A673 (cell line): ENCODE measurements at regions not wholly inside any gene's neighbourhood (a gene's known extent, or its start where the extent isn't known, plus 50 kb on each side); places are given as distances from the start of the nearest gene placed in this dataset.

ENCODE experiments used
- BruUV-seq: library from RNA; stranded (reverse); fragments of 400-500 nt; replicated peaks from 2 replicates; lab custom pipeline; 2021; lab: Mats Ljungman, UMichigan
- CTCF ChIA-PET: fragments of 300-600 bp; sonication (Branson Sonifier 250); formaldehyde crosslinking; loops from one replicate; lab custom pipeline; 2022; ENCODE audit warnings: antibody characterized with exemption; lab: Charles Lee
- POLR2A ChIA-PET: fragments of 300-600 bp; sonication (Branson Sonifier 250); formaldehyde crosslinking; loops from one replicate; lab custom pipeline; 2022; ENCODE audit warnings: antibody characterized with exemption; ENCODE audit not compliant: low non-redundant PET; lab: Charles Lee
- DNase-seq: peaks from one replicate; pipeline ENCODE4 v3.0.0-alpha.2; 2015; ENCODE audit warnings: low spot score
- H3K27ac ChIP-seq: fragments of 200-600 bp; sonication (generic); 2 replicates; pipeline ENCODE4 v1.5.1; 2016; ENCODE audit warnings: mixed run types, low read depth, mild to moderate bottlenecking, mixed read lengths, antibody characterized with exemption, low read length; ENCODE audit not compliant: poor library complexity, severe bottlenecking
- H3K27me3 ChIP-seq: fragments of 200-600 bp; sonication (generic); replicated peaks from 2 replicates; pipeline ENCODE4 v1.6.1; 2017; ENCODE audit warnings: mixed run types, low read depth, mild to moderate bottlenecking, mixed read lengths, antibody characterized with exemption, low read length; ENCODE audit not compliant: insufficient read depth, poor library complexity
- H3K36me3 ChIP-seq: fragments of 200-600 bp; sonication (generic); 2 replicates; pipeline ENCODE4 v1.6.1; 2016; ENCODE audit warnings: mixed run types, mild to moderate bottlenecking, mixed read lengths, antibody characterized with exemption, low read length; ENCODE audit not compliant: insufficient read depth, poor library complexity, severe bottlenecking
- H3K4me1 ChIP-seq: fragments of 200-600 bp; sonication (generic); 2 replicates; pipeline ENCODE4 v1.6.1; 2017; ENCODE audit warnings: mixed run types, mild to moderate bottlenecking, mixed read lengths, antibody characterized with exemption, low read length; ENCODE audit not compliant: insufficient read depth, poor library complexity, severe bottlenecking
- H3K4me3 ChIP-seq: fragments of 200-600 bp; sonication (generic); 2 replicates; pipeline ENCODE4 v1.5.1; 2016; ENCODE audit warnings: low read depth, mixed run types, mild to moderate bottlenecking, mixed read lengths, low read length; ENCODE audit not compliant: poor library complexity, severe bottlenecking
- H3K9me3 ChIP-seq: fragments of 200-600 bp; sonication (generic); 2 replicates; pipeline ENCODE4 v1.6.1; 2016; ENCODE audit warnings: mixed run types, low read depth, mild to moderate bottlenecking, mixed read lengths, antibody characterized with exemption, low read length; ENCODE audit not compliant: poor library complexity, severe bottlenecking
- EZH2 ChIP-seq: fragments of 200-600 bp; sonication (generic); IDR thresholded peaks from 2 replicates; pipeline ENCODE4 v1.6.1; 2017; ENCODE audit warnings: borderline replicate concordance, low read depth, mild to moderate bottlenecking, mixed read lengths, antibody characterized with exemption, low read length; ENCODE audit not compliant: poor library complexity, severe bottlenecking
- intact Hi-C: fragments of 100-400 bp; cut with micrococcal nuclease; formaldehyde crosslinking; loops from one replicate; pipeline ENCODE4 v1.10.0; 2022; ENCODE audit not compliant: unreplicated experiment
- TF ChIP-seq, protein P1 (sequence below): fragments of 300-800, 200-600 bp; sonication (generic); conservative IDR thresholded peaks from 2 replicates; pipeline ENCODE4 v1.5.1; 2017; ENCODE audit warnings: low read depth, mild to moderate bottlenecking, antibody characterized with exemption, low read length, moderate library complexity, mixed read lengths

DNA sequence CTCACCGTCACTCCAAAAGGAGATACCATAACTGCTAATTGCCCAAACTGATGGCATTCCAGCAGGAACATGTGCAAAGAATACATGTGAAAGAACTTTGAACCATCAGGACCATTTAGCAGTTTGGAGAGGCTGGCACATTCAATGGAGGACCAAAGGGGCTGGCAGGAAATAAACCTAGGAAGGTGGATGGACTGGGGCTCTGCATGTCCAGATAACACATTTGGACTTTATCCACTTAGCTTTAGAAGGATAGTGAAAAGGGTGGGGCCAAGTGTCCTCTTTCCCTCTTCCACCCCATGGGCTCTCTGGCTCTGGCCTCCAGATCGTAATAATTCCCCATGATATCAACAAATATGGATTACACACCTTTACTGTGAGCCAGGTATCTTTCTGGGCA lies 58.8 kb upstream of the CALM2 start:
- Histone ChIP-seq H3K27ac (no peak overlapping the region), H3K27me3 (no peaks in the 10 kb centered on the region), H3K36me3 (no peaks in the 10 kb centered on the region), H3K4me1 (peaks cover 13% of the 10 kb centered on the region), H3K9me3 (no peaks in the 10 kb centered on the region), H3K4me3 (no peak overlapping the region)
- CTCF ChIA-PET, result no interaction called here
- POLR2A ChIA-PET, result no interaction called here
- intact Hi-C loops, result no loop called here
- TF ChIP-seq EZH2, result no peak
- TF ChIP-seq, protein P1, sequence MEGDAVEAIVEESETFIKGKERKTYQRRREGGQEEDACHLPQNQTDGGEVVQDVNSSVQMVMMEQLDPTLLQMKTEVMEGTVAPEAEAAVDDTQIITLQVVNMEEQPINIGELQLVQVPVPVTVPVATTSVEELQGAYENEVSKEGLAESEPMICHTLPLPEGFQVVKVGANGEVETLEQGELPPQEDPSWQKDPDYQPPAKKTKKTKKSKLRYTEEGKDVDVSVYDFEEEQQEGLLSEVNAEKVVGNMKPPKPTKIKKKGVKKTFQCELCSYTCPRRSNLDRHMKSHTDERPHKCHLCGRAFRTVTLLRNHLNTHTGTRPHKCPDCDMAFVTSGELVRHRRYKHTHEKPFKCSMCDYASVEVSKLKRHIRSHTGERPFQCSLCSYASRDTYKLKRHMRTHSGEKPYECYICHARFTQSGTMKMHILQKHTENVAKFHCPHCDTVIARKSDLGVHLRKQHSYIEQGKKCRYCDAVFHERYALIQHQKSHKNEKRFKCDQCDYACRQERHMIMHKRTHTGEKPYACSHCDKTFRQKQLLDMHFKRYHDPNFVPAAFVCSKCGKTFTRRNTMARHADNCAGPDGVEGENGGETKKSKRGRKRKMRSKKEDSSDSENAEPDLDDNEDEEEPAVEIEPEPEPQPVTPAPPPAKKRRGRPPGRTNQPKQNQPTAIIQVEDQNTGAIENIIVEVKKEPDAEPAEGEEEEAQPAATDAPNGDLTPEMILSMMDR, result no peak
- BruUV-seq, result no TSS peak
- DNase-seq, result no peak

DNA sequence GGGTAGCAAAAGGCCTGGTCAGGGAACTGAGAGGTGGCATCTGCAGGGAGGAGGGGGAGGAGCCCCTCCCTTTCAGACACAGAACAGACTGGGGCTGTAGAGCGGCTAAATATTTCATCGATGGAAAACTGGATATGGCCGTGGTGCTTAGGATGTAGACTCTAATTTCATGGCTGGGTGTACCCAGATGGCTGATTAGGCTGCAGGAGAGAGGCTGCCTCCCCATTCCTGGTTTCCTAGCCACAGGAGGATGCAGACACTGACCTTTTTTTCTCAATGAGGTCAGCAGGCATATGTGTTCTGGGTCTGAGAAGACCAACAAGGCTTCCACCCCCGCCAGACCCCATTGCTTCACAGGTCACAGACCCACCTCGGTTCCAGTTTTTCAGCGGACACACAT lies 58.1 kb upstream of the CALM2 start:
- no peak for TF ChIP-seq EZH2
- TF ChIP-seq, protein P1, result no peak

DNA sequence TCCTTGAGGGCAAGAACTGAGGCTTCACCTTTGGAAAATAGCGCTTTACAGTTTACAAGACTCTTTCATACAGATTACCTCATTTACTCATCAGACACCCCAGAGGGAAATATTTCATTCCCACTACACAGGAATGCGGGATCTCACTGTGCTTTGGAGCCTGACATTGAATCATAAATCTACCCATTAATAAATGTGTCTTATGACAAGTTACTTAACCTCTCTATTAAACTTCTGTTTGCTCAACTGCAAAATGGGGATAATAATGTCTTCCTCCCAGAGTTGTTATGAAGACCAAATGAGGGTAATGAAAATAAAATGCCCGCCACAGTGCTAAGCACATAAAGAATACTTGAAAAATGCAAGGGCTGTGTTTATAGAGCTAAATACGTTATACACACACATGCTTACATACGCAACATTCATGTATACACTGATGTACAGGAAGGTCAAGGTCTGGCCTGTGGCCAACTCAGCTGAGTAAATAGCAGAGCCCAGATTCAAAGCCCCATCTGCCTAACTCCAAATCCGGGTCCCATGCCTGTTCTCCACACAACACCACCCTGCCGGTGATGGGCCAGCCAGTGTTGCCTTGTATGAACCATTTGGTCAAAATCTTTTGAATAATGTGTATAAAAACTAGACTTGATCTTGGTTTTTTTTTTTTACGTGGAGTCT lies 56.6 kb upstream of the CALM2 start:
- intact Hi-C loops, result no loop called here
- DNase-seq, result no peak
- H3K4me1 ChIP-seq, result no peaks in the 10 kb centered on the region
- H3K27ac ChIP-seq, result no peak overlapping the region
- H3K27me3 ChIP-seq, result no peaks in the 10 kb centered on the region
- no peak for TF ChIP-seq EZH2
- POLR2A ChIA-PET, result no interaction called here
- CTCF ChIA-PET, result no interaction called here
- no TSS peak for BruUV-seq
- H3K9me3 ChIP-seq, result no peaks in the 10 kb centered on the region
- H3K4me3 ChIP-seq, result no peak overlapping the region
- no peaks in the 10 kb centered on the region for H3K36me3 ChIP-seq

More for the DNA sequence above, 58.1 kb upstream of the CALM2 start:
- no peak overlapping the region for H3K27ac ChIP-seq
- H3K27me3 ChIP-seq, result no peaks in the 10 kb centered on the region
- peaks cover 10% of the 10 kb centered on the region for H3K4me1 ChIP-seq
- ChIA-PET POLR2A (no interaction called here), CTCF (no interaction called here)
- no TSS peak for BruUV-seq
- intact Hi-C loops, result no loop called here
- no peak for DNase-seq
- no peaks in the 10 kb centered on the region for H3K9me3 ChIP-seq
- no peak overlapping the region for H3K4me3 ChIP-seq
- H3K36me3 ChIP-seq, result no peaks in the 10 kb centered on the region

DNA sequence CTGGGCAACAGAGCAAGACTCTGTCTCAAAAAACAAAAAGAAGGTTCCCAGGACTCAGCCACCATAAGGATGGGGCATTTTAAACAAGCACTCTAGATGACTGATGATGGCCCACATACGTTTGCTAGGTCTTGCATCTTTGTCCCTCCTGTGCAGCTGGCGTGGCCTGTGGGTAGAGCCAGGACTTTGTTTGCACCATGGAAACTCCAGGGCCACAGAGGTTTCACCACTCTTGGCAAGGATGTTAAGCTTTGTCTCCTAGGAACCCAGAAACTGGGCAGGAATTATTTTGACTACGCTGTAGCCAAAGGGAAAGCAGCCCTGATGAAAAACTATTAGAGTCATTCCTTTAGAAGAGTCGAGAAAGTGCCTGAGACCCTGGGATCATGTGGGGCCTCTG lies 54.1 kb upstream of the CALM2 start:
- intact Hi-C loops, result no loop called here
- no peaks in the 10 kb centered on the region for H3K9me3 ChIP-seq
- H3K4me1 ChIP-seq, result no peaks in the 10 kb centered on the region
- H3K27me3 ChIP-seq, result no peaks in the 10 kb centered on the region
- BruUV-seq, result no TSS peak
- POLR2A ChIA-PET, result no interaction called here
- H3K36me3 ChIP-seq, result no peaks in the 10 kb centered on the region
- no peak for TF ChIP-seq EZH2
- TF ChIP-seq, protein P1, result no peak
- CTCF ChIA-PET, result no interaction called here
- H3K4me3 ChIP-seq, result no peak overlapping the region
- no peak overlapping the region for H3K27ac ChIP-seq
- DNase-seq, result no peak
